Lower lobe of right lung (tissue), 2 donors: ENCODE measurements at regions not wholly inside any gene's neighbourhood (a gene's known extent, or its start where the extent isn't known, plus 50 kb on each side); places are given as distances from the start of the nearest gene placed in this dataset.

Source experiments
- ATAC-seq, 2 donors: fragments of 200-7000 bp; cut with Tn5 transposase; one replicate each; pipeline ENCODE4 v1.9.1; 2020 to 2022; ENCODE audit warnings: mild to moderate bottlenecking in 2 of 2, moderate library complexity in 2 of 2
- DNase-seq: peaks from one replicate; pipeline ENCODE4 v3.0.0-alpha.2; 2020
- H3K27ac ChIP-seq: fragments of 200-600 bp; one replicate; pipeline ENCODE4 v1.8.0; 2022
- H3K27me3 ChIP-seq: fragments of 200-600 bp; one replicate; pipeline ENCODE4 v1.8.0; 2022; ENCODE audit warnings: low read depth
- H3K36me3 ChIP-seq: fragments of 200-600 bp; one replicate; pipeline ENCODE4 v1.8.0; 2022; ENCODE audit warnings: mild to moderate bottlenecking
- H3K4me1 ChIP-seq: fragments of 200-600 bp; one replicate; pipeline ENCODE4 v1.8.0; 2022
- H3K4me3 ChIP-seq: fragments of 200-600 bp; one replicate; pipeline ENCODE4 v1.8.0; 2022; ENCODE audit warnings: mild to moderate bottlenecking
- H3K9me3 ChIP-seq: fragments of 200-600 bp; one replicate; pipeline ENCODE4 v1.8.0; 2022
- intact Hi-C: fragments of 100-400 bp; cut with DNase I; formaldehyde crosslinking; loops from one replicate; pipeline ENCODE4 v1.11.0; 2022
- TF ChIP-seq, protein P1 (sequence below): fragments of 200-600 bp; IDR thresholded peaks from one replicate; pipeline ENCODE4 v1.8.0; 2022; ENCODE audit warnings: antibody characterized with exemption, mild to moderate bottlenecking
- donor health status: DM: no; HTN: yes; CAD: no; lungs with severe emphysema.

DNA sequence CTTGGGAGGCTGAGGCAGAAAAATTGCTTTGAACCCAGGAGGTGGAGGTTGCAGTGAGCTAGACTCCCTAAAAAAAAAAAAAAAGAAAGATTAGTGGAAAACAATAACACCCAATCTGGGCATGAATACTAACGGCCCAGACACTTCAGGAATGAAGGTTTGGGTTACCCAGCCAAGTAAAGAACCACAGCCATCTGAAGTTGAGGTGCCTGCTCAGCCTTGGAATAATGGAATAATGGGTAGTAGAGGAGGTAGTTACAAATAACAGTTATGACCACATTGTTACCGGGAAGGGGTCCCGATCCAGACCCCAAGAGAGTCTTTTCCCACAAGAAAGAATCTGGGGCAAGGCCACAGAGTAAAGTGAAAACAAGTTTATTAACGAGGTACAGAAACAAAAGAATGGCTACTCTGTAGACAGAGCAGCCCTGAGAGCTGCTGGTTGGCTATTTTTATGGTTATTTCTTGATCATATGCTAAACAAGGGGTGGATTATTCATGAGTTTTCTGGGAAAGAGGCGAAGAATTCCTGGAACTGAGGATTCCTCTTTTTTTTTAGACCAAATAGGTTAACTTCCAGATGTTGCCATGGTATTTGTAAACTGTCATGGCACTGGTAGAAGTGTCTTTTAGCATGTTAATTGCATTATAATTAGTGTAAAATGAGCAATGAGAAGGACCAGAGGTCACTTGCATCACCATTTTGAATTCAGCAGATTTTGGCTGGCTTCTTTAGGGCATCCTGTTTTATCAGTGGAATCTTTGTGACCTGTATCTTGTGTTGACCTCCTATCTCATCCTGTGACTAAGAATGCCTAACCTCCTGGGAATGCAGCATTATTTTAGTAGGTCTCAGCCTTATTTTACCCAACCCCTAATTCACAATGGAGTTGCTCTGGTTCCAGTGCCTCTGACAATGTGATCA is 96.2 kb upstream of the HAAO start:
- Histone ChIP-seq H3K36me3 (no peaks in the 10 kb centered on the region), H3K27me3 (no peaks in the 10 kb centered on the region), H3K4me1 (no peaks in the 10 kb centered on the region), H3K9me3 (peaks cover 6% of the 10 kb centered on the region), H3K4me3 (no peak overlapping the region), H3K27ac (no peak overlapping the region)
- ATAC-seq = no peak
- TF ChIP-seq, protein P1, sequence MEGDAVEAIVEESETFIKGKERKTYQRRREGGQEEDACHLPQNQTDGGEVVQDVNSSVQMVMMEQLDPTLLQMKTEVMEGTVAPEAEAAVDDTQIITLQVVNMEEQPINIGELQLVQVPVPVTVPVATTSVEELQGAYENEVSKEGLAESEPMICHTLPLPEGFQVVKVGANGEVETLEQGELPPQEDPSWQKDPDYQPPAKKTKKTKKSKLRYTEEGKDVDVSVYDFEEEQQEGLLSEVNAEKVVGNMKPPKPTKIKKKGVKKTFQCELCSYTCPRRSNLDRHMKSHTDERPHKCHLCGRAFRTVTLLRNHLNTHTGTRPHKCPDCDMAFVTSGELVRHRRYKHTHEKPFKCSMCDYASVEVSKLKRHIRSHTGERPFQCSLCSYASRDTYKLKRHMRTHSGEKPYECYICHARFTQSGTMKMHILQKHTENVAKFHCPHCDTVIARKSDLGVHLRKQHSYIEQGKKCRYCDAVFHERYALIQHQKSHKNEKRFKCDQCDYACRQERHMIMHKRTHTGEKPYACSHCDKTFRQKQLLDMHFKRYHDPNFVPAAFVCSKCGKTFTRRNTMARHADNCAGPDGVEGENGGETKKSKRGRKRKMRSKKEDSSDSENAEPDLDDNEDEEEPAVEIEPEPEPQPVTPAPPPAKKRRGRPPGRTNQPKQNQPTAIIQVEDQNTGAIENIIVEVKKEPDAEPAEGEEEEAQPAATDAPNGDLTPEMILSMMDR = no peak
- intact Hi-C loops = no loop called here
- no peak for DNase-seq

DNA sequence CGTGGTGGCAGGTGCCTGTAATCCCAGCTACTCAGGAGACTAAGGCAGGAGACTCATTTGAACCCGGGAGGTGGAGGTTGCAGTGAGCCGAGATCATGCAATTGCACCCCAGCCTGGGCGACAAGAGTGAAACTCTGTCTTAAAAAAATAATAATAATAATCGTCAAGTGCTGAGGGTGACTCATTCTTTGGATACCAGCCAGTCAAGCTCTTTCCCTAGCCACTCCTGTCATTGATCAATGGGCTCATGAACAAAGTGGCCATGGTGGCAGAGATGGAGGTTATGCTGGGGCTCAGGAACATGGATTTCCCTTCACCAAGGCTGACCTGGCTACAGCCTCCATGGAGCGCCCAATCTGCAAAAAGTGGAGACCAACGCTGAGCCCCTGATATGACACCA is 94.5 kb upstream of the HAAO start:
- Histone ChIP-seq H3K9me3 (peaks cover 6% of the 10 kb centered on the region), H3K27ac (no peak overlapping the region), H3K4me1 (no peaks in the 10 kb centered on the region), H3K36me3 (no peaks in the 10 kb centered on the region), H3K27me3 (no peaks in the 10 kb centered on the region), H3K4me3 (no peak overlapping the region)
- no peak for ATAC-seq
- intact Hi-C loops = no loop called here
- TF ChIP-seq, protein P1 = no peak
- no peak for DNase-seq

DNA sequence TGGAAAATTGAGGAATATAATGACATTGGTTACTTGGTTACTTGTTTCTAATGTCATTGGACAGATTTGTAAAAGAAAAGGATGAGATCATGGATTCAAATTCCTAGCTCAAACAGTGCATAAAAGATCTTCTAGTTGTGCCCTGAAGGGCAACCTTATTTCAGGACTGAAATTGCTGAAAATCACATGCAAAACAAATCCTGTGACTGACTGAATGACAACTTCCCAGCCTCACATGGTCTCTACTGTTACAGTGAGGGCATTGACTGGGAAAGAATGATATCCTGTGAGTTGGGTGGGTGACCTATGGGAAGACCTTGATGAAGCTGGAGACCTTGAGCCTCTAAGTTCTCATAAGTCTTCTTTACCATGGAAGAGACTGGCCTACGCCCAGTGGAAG is 90.4 kb upstream of the HAAO start:
- TF ChIP-seq, protein P1 = no peak
- intact Hi-C loops = no loop called here
- ATAC-seq (no peak), DNase-seq (no peak)
- H3K27me3 ChIP-seq = no peaks in the 10 kb centered on the region
- H3K9me3 ChIP-seq = no peaks in the 10 kb centered on the region
- H3K4me3 ChIP-seq = no peak overlapping the region
- H3K36me3 ChIP-seq = no peaks in the 10 kb centered on the region
- no peak overlapping the region for H3K27ac ChIP-seq
- peaks cover 20% of the 10 kb centered on the region for H3K4me1 ChIP-seq

DNA sequence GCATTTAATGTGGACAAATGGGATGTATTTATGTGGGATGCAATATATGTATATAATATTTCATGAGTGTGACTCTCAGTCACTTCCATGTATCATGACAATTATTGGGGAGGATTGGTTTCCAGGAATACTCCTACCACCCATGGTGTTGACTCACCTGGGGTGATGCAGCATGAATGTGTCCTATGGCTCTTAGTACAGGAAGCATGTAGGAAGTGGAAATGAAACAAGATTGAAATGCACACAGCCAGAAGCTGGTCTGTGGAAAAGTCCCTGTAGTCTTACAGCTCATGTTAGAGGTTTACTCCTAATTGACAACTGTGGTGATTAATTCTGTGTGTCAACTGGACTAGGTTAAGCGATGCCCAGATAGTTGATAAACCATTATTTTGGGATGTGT is 89.3 kb upstream of the HAAO start:
- no peak for DNase-seq
- Histone ChIP-seq H3K27me3 (no peaks in the 10 kb centered on the region), H3K27ac (peak overlapping the region; percentile 36), H3K4me1 (peaks cover 29% of the 10 kb centered on the region), H3K9me3 (no peaks in the 10 kb centered on the region), H3K4me3 (no peak overlapping the region), H3K36me3 (no peaks in the 10 kb centered on the region)
- ATAC-seq = no peak
- intact Hi-C loops = no loop called here
- TF ChIP-seq, protein P1 = no peak

DNA sequence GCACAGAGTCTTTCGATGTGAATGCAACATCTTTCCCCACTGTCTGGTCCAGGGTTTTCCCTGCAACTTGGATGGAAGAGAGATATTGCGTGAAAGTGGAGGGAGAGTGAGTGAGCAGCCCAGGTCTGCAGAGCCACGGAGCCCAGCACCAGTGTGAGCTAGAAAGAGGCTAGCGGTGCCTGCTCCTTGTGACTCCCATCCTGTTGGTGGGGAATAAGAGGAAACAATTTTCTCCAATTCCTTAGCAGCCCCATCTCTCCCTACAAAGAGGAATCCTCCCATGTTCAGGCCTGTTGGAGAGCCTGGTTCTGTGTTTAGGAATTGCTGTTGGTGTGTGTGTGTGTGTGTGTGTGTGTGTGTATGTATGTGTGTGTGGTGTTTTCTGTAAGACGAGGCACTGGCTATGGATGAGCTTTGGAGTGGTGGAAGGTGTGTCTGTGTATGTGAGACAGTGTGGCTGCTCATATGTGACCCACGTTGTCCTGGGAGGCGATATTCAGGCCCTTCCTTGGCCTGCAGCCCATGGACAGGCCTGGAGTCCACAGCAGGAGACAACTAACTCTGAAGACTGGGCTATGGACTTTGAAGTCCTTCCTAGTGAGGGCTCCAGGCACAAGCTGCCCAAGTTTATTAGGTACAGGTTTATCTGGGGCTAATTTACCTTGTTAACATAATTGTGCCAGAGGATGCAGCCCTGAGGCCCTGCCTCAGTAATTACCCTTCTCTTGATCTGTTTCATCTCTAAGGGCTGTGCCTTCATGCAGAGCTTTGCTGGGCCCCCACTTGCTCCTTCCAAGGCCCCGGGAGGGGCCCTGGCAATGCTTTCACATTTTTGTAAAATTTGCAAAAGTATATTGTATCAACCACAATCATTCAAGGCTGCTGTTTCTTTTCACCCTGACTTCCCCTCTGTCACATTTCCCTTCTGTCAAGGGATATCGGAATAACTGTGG is 88.6 kb upstream of the HAAO start:
- DNase-seq (no peak), ATAC-seq (no peak)
- Histone ChIP-seq H3K9me3 (no peaks in the 10 kb centered on the region), H3K4me1 (peaks cover 37% of the 10 kb centered on the region), H3K4me3 (no peak overlapping the region), H3K27me3 (no peaks in the 10 kb centered on the region), H3K36me3 (no peaks in the 10 kb centered on the region), H3K27ac (peak overlapping the region; percentile 59)
- intact Hi-C loops = no loop called here
- TF ChIP-seq, protein P1 = no peak
